K562 (cell line): ENCODE measurements at regions not wholly inside any gene's neighbourhood (a gene's known extent, or its start where the extent isn't known, plus 50 kb on each side); places are given as distances from the start of the nearest gene placed in this dataset.

Experiments used
- ARNT ChIP-seq, 2 experiments: fragments of 450-650 bp; IDR thresholded peaks; 2 replicates each; pipeline ENCODE4 v1.6.1; 2016; ENCODE audit warnings: mild to moderate bottlenecking in 1 of 2
- GABPA ChIP-seq: fragments of 200-800 bp; sonication (Bioruptor generic); conservative IDR thresholded peaks from 2 replicates; pipeline ENCODE4 v1.6.1; 2016; ENCODE audit warnings: low read depth, missing genetic modification characterization, missing compliant biosample characterization
- YY1 ChIP-seq, 3 experiments: IDR thresholded peaks; 2 replicates each; pipeline ENCODE4 v1.6.1; 2011; ENCODE audit warnings: low read length in 2 of 3, mild to moderate bottlenecking in 2 of 3, moderate library complexity in 2 of 3, borderline replicate concordance in 1 of 3, control low read depth in 1 of 3, low read depth in 1 of 3; ENCODE audit not compliant: insufficient read depth in 3 of 3, insufficient replicate concordance in 2 of 3, control insufficient read depth in 1 of 3, insufficient read length in 1 of 3; ENCODE audit errors: extremely low read depth in 1 of 3
- ZNF232 ChIP-seq: sonication (generic); formaldehyde crosslinking; IDR thresholded peaks from 2 replicates; pipeline ENCODE4 v1.8.0; 2022; ENCODE audit warnings: mild to moderate bottlenecking, missing genetic modification reagents
- TF ChIP-seq, protein P1 (sequence below): sonication (generic); formaldehyde crosslinking; IDR thresholded peaks from 2 replicates; pipeline ENCODE4 v1.8.1; 2022; ENCODE audit warnings: missing genetic modification reagents

- TF ChIP-seq GABPA (tag) (no peak), YY1 (IDR thresholded peaks at IDR 0.05; ENCODE audit: borderline replicate concordance in 1 of 3, control insufficient read depth in 1 of 3, extremely low read depth in 1 of 3, insufficient read depth in 3 of 3, insufficient read length in 1 of 3, insufficient replicate concordance in 2 of 3, low read depth in 1 of 3, low read length in 2 of 3) (no peak), ARNT (IDR thresholded peaks at IDR 0.05) (no peak), ZNF232 (CRISPR knock-in tag) (no peak)
- TF ChIP-seq, protein P1, sequence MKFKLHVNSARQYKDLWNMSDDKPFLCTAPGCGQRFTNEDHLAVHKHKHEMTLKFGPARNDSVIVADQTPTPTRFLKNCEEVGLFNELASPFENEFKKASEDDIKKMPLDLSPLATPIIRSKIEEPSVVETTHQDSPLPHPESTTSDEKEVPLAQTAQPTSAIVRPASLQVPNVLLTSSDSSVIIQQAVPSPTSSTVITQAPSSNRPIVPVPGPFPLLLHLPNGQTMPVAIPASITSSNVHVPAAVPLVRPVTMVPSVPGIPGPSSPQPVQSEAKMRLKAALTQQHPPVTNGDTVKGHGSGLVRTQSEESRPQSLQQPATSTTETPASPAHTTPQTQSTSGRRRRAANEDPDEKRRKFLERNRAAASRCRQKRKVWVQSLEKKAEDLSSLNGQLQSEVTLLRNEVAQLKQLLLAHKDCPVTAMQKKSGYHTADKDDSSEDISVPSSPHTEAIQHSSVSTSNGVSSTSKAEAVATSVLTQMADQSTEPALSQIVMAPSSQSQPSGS (CRISPR knock-in tag): no peak
Observed at GRCh38 chr5:4734348-4734747, 405.8 kb upstream of the ADAMTS16 start.
